HEK293 (cell line): ENCODE measurements at regions not wholly inside any gene's neighbourhood (a gene's known extent, or its start where the extent isn't known, plus 50 kb on each side); places are given as distances from the start of the nearest gene placed in this dataset.
A peak's percentile ranks its signal among the peaks of the same experiment; 100 is the strongest.

Experiments used
- CTCF ChIP-seq: fragments of 450-650 bp; formaldehyde crosslinking; IDR thresholded peaks from 2 replicates; pipeline ENCODE4 v1.5.1; 2016; ENCODE audit warnings: missing biosample characterization, missing genetic modification characterization
- ELK4 ChIP-seq: IDR thresholded peaks from 2 replicates; pipeline ENCODE4 v1.6.1; 2011; ENCODE audit warnings: mild to moderate bottlenecking, low read depth, low read length, borderline replicate concordance
- OSR2 ChIP-seq: fragments of 450-650 bp; formaldehyde crosslinking; IDR thresholded peaks from 2 replicates; pipeline ENCODE4 v1.5.1; 2016; ENCODE audit warnings: missing biosample characterization, missing genetic modification characterization
- PBX3 ChIP-seq: sonication (generic); formaldehyde crosslinking; IDR thresholded peaks from 2 replicates; pipeline ENCODE4 v1.8.1; 2022; ENCODE audit warnings: mild to moderate bottlenecking, moderate library complexity, missing genetic modification reagents
- YY1 ChIP-seq: fragments of 450-650 bp; formaldehyde crosslinking; IDR thresholded peaks from 2 replicates; pipeline ENCODE4 v1.5.1; 2018; ENCODE audit warnings: missing biosample characterization, missing genetic modification characterization
- ZNF132 ChIP-seq: fragments of 450-650 bp; formaldehyde crosslinking; IDR thresholded peaks from 2 replicates; pipeline ENCODE4 v1.5.1; 2017; ENCODE audit warnings: missing biosample characterization, missing genetic modification characterization, borderline replicate concordance
- ZNF138 ChIP-seq: fragments of 450-650 bp; formaldehyde crosslinking; IDR thresholded peaks from 2 replicates; pipeline ENCODE4 v1.5.1; 2016; ENCODE audit warnings: missing biosample characterization, missing genetic modification characterization, borderline replicate concordance
- ZNF140 ChIP-seq: fragments of 450-650 bp; formaldehyde crosslinking; IDR thresholded peaks from 2 replicates; pipeline ENCODE4 v1.5.1; 2016; ENCODE audit warnings: missing biosample characterization, missing genetic modification characterization
- ZNF239 ChIP-seq: fragments of 450-650 bp; formaldehyde crosslinking; IDR thresholded peaks from 2 replicates; pipeline ENCODE4 v1.5.1; 2016; ENCODE audit warnings: missing biosample characterization, missing genetic modification characterization
- ZNF416 ChIP-seq: fragments of 450-650 bp; formaldehyde crosslinking; IDR thresholded peaks from 2 replicates; pipeline ENCODE4 v1.5.1; 2016; ENCODE audit warnings: missing biosample characterization, missing genetic modification characterization
- ZNF830 ChIP-seq: fragments of 450-650 bp; IDR thresholded peaks from 2 replicates; pipeline ENCODE4 v1.5.0; 2018; ENCODE audit warnings: missing biosample characterization, missing genetic modification characterization, low read depth, mild to moderate bottlenecking, moderate library complexity

- TF ChIP-seq CTCF (tag by site-specific recombination): no peak
- no peak for TF ChIP-seq ZNF416 (tag by site-specific recombination)
- TF ChIP-seq ELK4: no peak
- no peak for TF ChIP-seq YY1 (tag by site-specific recombination)
- no peak for TF ChIP-seq ZNF132 (tag by site-specific recombination)
- TF ChIP-seq OSR2 (tag by site-specific recombination): peak; percentile 63
- TF ChIP-seq PBX3 (CRISPR knock-in tag): no peak
- no peak for TF ChIP-seq ZNF239 (tag by site-specific recombination)
- no peak for TF ChIP-seq ZNF138 (tag by site-specific recombination)
- no peak for TF ChIP-seq ZNF830 (tag by site-specific recombination)
- peak; percentile 28; the same call in 1 of the 2 replicates for TF ChIP-seq ZNF140
These were observed 66.4 kb upstream of the FBXO28 start for GRCh38 chr1:224047538-224047937.
